ENCODE measurements at regions not wholly inside any gene's neighbourhood (a gene's known extent, or its start where the extent isn't known, plus 50 kb on each side); places are given as distances from the start of the nearest gene placed in this dataset.

DNA sequence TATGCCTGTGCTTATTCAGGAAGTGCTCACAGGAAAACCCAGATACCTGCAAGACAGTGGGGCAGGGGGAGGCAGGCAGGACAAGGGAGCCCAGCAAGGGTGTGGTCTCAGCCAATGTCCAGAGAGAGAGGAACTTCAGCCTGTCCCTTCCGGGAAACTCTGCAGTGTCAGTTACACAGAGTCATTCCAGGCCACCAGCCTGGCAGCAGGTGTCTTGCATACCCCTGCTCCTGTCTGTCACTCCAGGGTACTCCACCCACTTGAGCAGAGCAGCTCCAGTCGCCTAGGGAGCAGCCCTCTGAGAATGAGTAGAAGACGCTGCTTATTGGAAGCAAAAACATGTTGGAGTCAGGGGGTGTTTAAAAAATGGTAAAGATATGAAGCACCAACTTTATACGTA, 431.2 kb upstream of the RGMA start:
- TF ChIP-seq TAF1 (IDR thresholded peaks at IDR 0.05; ENCODE audit: borderline replicate concordance, insufficient read depth, low read length): no peak
- TF ChIP-seq POLR2AphosphoS5 (IDR thresholded peaks at IDR 0.05; ENCODE audit: low read depth, low read length): no peak
- TF ChIP-seq, protein P1, sequence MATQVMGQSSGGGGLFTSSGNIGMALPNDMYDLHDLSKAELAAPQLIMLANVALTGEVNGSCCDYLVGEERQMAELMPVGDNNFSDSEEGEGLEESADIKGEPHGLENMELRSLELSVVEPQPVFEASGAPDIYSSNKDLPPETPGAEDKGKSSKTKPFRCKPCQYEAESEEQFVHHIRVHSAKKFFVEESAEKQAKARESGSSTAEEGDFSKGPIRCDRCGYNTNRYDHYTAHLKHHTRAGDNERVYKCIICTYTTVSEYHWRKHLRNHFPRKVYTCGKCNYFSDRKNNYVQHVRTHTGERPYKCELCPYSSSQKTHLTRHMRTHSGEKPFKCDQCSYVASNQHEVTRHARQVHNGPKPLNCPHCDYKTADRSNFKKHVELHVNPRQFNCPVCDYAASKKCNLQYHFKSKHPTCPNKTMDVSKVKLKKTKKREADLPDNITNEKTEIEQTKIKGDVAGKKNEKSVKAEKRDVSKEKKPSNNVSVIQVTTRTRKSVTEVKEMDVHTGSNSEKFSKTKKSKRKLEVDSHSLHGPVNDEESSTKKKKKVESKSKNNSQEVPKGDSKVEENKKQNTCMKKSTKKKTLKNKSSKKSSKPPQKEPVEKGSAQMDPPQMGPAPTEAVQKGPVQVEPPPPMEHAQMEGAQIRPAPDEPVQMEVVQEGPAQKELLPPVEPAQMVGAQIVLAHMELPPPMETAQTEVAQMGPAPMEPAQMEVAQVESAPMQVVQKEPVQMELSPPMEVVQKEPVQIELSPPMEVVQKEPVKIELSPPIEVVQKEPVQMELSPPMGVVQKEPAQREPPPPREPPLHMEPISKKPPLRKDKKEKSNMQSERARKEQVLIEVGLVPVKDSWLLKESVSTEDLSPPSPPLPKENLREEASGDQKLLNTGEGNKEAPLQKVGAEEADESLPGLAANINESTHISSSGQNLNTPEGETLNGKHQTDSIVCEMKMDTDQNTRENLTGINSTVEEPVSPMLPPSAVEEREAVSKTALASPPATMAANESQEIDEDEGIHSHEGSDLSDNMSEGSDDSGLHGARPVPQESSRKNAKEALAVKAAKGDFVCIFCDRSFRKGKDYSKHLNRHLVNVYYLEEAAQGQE (IDR thresholded peaks at IDR 0.05; ENCODE audit: insufficient read depth in 1 of 2, low read depth in 2 of 2, low read length in 2 of 2): no peak
- TF ChIP-seq SIN3A (IDR thresholded peaks at IDR 0.05; ENCODE audit: borderline replicate concordance, insufficient read depth, low read length): no peak
- no peak for TF ChIP-seq FOXP2 (optimal IDR thresholded peaks at IDR 0.05; ENCODE audit: borderline replicate concordance, extremely low read depth, extremely low read length, insufficient read depth)

DNA sequence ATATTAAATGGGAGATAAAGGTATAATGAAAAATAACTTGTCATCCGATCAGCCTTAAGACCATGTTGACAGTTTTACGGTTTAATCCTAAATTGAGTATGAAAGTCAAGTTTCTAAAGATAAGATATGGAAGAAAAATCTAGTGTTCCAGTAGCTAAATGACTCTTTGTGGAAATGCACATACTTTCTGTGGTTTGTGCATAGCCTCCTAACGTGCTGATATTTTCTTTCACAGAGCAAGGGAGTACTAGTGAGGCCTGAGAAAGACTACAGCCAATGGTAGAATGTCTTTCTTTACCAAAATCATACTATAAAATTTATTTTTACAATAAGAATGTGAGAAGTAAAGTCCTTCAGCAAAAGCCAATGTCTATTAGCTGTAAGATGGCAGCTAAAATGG, 430.6 kb upstream of the RGMA start:
- TF ChIP-seq SIN3A (IDR thresholded peaks at IDR 0.05; ENCODE audit: borderline replicate concordance, insufficient read depth, low read length) (no peak), FOXP2 (optimal IDR thresholded peaks at IDR 0.05; ENCODE audit: borderline replicate concordance, extremely low read depth, extremely low read length, insufficient read depth) (no peak), TAF1 (IDR thresholded peaks at IDR 0.05; ENCODE audit: borderline replicate concordance, insufficient read depth, low read length) (no peak), POLR2AphosphoS5 (IDR thresholded peaks at IDR 0.05; ENCODE audit: low read depth, low read length) (no peak)
- TF ChIP-seq, protein P1 (IDR thresholded peaks at IDR 0.05; ENCODE audit: insufficient read depth in 1 of 2, low read depth in 2 of 2, low read length in 2 of 2): no peak

DNA sequence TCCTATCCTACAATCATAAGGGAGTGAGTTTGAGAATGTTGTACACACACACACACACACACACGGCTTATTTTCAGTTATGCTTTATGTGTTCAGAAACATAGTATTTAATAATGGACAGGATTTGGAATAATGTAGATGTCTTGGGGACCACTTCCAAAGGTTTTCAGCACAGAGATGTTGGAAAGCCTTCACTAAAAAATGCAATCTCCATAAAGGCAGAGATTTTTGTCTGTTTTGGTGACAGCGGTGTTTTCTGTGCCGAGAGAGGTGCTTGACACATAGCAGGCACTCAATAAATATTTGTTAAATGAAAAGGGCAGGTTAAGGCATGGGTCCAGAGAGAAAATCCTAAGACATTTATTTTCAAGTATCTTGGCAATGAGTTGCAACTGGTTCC, 428.2 kb upstream of the RGMA start:
- TF ChIP-seq FOXP2 (optimal IDR thresholded peaks at IDR 0.05; ENCODE audit: borderline replicate concordance, extremely low read depth, extremely low read length, insufficient read depth) (no peak), TAF1 (IDR thresholded peaks at IDR 0.05; ENCODE audit: borderline replicate concordance, insufficient read depth, low read length) (no peak), SIN3A (IDR thresholded peaks at IDR 0.05; ENCODE audit: borderline replicate concordance, insufficient read depth, low read length) (no peak), POLR2AphosphoS5 (IDR thresholded peaks at IDR 0.05; ENCODE audit: low read depth, low read length) (no peak)
- TF ChIP-seq, protein P1 (IDR thresholded peaks at IDR 0.05; ENCODE audit: insufficient read depth in 1 of 2, low read depth in 2 of 2, low read length in 2 of 2): no peak

DNA sequence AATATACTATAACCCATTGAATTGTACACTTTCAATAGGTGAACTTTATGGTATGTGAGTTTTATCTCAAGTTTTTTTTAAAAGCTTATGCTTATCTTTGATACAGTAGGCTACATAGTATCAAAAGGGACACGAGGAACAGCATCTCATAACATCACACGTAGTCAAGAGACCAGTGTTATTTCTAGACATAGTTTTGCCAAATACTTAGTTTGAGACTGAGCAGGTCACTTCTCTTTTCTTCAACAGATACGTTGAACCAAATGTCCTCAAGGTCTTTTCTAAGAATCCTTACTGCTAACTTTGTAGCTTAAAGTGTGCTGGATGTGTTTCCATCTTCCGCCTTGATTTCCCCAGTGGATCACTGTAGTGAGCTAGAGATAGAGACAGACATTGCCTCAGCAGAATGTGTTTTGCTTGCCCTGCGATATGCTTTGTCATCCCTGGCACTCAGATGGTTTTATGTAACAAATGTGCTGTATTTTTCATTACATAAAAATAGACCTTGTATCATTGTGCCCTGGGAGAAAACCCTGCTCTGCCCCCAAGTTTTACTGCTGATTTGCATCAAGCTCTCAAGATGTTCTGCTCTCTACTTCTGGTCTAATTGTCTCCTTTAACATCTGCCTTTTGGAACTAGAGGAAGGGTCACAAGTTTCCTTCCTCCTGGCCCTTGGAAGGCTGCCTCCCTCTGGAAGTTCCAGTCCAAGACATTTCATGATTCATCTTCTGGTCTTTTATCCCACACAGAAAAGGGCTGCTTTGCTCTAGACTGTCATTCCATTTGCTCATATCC, 426.4 kb upstream of the RGMA start:
- TF ChIP-seq FOXP2 (optimal IDR thresholded peaks at IDR 0.05; ENCODE audit: borderline replicate concordance, extremely low read depth, extremely low read length, insufficient read depth) (no peak), TAF1 (IDR thresholded peaks at IDR 0.05; ENCODE audit: borderline replicate concordance, insufficient read depth, low read length) (no peak), POLR2AphosphoS5 (IDR thresholded peaks at IDR 0.05; ENCODE audit: low read depth, low read length) (no peak), SIN3A (IDR thresholded peaks at IDR 0.05; ENCODE audit: borderline replicate concordance, insufficient read depth, low read length) (no peak)
- TF ChIP-seq, protein P1 (IDR thresholded peaks at IDR 0.05; ENCODE audit: insufficient read depth in 1 of 2, low read depth in 2 of 2, low read length in 2 of 2): no peak

Measured in PFSK-1 (cell line).